Neural progenitor cell (in vitro differentiated cells): ENCODE measurements at regions not wholly inside any gene's neighbourhood (a gene's known extent, or its start where the extent isn't known, plus 50 kb on each side); places are given as distances from the start of the nearest gene placed in this dataset.

ENCODE experiments used
- DNase-seq: peaks from one replicate; pipeline ENCODE4 v3.0.0-alpha.2; 2016; ENCODE audit warnings: low spot score
- H2AFZ ChIP-seq: fragments of 200-600 bp; sonication (generic); replicated peaks from 2 replicates; pipeline ENCODE4 v1.6.1; 2016; ENCODE audit warnings: antibody characterized with exemption
- H3F3A ChIP-seq: fragments of 200-600 bp; sonication (generic); 2 replicates; pipeline ENCODE4 v1.6.1; 2016; ENCODE audit warnings: antibody characterized with exemption, low read depth
- H3K27ac ChIP-seq: fragments of 200-600 bp; sonication (generic); 2 replicates; pipeline ENCODE4 v1.5.1; 2016; ENCODE audit warnings: mild to moderate bottlenecking
- H3K27me3 ChIP-seq: fragments of 200-600 bp; sonication (generic); 2 replicates; pipeline ENCODE4 v1.6.1; 2016; ENCODE audit warnings: mild to moderate bottlenecking, moderate library complexity
- H3K36me3 ChIP-seq: fragments of 200-600 bp; sonication (generic); 2 replicates; pipeline ENCODE4 v1.5.1; 2016
- H3K4me1 ChIP-seq: fragments of 200-600 bp; sonication (generic); 2 replicates; pipeline ENCODE4 v1.6.1; 2016; ENCODE audit warnings: mixed run types
- H3K4me2 ChIP-seq: fragments of 200-600 bp; sonication (generic); 2 replicates; pipeline ENCODE4 v1.6.1; 2016
- H3K4me3 ChIP-seq: fragments of 200-600 bp; sonication (generic); 2 replicates; pipeline ENCODE4 v1.5.1; 2016
- H3K79me2 ChIP-seq: fragments of 200-600 bp; sonication (generic); 2 replicates; pipeline ENCODE4 v1.6.1; 2016; ENCODE audit warnings: low read depth
- H3K9ac ChIP-seq: fragments of 200-600 bp; sonication (generic); 2 replicates; pipeline ENCODE4 v1.6.1; 2016
- H3K9me3 ChIP-seq: fragments of 200-600 bp; sonication (generic); 2 replicates; pipeline ENCODE4 v1.5.1; 2016; ENCODE audit warnings: low read depth
- H4K20me1 ChIP-seq: fragments of 200-600 bp; sonication (generic); 2 replicates; pipeline ENCODE4 v1.6.1; 2016; ENCODE audit warnings: low read depth
- H3K27ac Mint-ChIP-seq: 3 replicates; pipeline ENCODE4 v1.8.0; 2021; ENCODE audit warnings: mixed read lengths
- H3K27me3 Mint-ChIP-seq: 2 replicates; pipeline ENCODE4 v1.8.0; 2022; ENCODE audit warnings: low read depth, mild to moderate bottlenecking, inconsistent platforms, moderate library complexity, mixed read lengths; ENCODE audit not compliant: insufficient read depth
- H3K36me3 Mint-ChIP-seq: 3 replicates; pipeline ENCODE4 v1.8.0; 2021; ENCODE audit warnings: mixed read lengths
- H3K4me1 Mint-ChIP-seq: 3 replicates; pipeline ENCODE4 v1.8.0; 2021; ENCODE audit warnings: mixed read lengths
- H3K4me3 Mint-ChIP-seq: 3 replicates; pipeline ENCODE4 v1.8.0; 2021; ENCODE audit warnings: mild to moderate bottlenecking, moderate library complexity, mixed read lengths
- H3K9me3 Mint-ChIP-seq: 3 replicates; pipeline ENCODE4 v1.8.0; 2020; ENCODE audit warnings: mixed read lengths
- EZH2 ChIP-seq: fragments of 200-600 bp; sonication (generic); IDR thresholded peaks from 2 replicates; pipeline ENCODE4 v1.6.1; 2017; ENCODE audit warnings: antibody characterized with exemption, mild to moderate bottlenecking, moderate library complexity
- EZH2phosphoT487 ChIP-seq: fragments of 200-600 bp; sonication (generic); IDR thresholded peaks from 2 replicates; pipeline ENCODE4 v1.6.1; 2017; ENCODE audit warnings: antibody characterized with exemption
- TF ChIP-seq, protein P1 (sequence below): fragments of 200-600 bp; sonication (generic); IDR thresholded peaks from 2 replicates; pipeline ENCODE4 v1.5.1; 2017; ENCODE audit warnings: antibody characterized with exemption, mild to moderate bottlenecking

DNA sequence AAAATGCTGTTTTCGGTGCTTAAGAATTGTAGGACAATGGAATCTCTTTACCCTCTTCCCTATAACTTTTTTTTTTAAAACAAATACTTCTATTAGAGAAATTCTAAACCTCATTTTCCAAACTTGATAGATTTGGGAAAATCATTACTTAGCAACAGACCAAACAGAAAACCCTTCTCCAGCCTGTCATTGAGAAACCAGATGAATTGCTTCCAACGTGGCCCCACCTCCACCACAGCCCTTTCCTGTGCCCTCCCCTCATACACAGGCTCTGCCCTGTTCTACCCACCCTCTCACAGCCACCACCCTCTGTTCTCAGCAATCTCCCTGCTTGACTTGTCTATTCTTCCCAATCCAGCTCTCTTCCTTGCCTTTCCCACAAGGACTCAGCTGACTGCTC is 221.2 kb downstream of the DMRT2 start:
- Histone ChIP-seq H3K27ac (no peak overlapping the region), H3K36me3 (no peaks in the 10 kb centered on the region), H3K79me2 (no peaks in the 10 kb centered on the region), H3K4me1 (no peaks in the 10 kb centered on the region), H3K9me3 (peaks cover 11% of the 10 kb centered on the region), H3F3A (no peaks in the 10 kb centered on the region), H2AFZ (no peak overlapping the region), H3K4me3 (no peak overlapping the region), H3K27me3 (no peaks in the 10 kb centered on the region), H4K20me1 (no peaks in the 10 kb centered on the region), H3K9ac (no peak overlapping the region), H3K4me2 (no peak overlapping the region)
- no peak for DNase-seq
- H3K4me3 Mint-ChIP-seq, result no peak overlapping the region
- H3K36me3 Mint-ChIP-seq, result no peaks in the 10 kb centered on the region
- TF ChIP-seq, protein P1, sequence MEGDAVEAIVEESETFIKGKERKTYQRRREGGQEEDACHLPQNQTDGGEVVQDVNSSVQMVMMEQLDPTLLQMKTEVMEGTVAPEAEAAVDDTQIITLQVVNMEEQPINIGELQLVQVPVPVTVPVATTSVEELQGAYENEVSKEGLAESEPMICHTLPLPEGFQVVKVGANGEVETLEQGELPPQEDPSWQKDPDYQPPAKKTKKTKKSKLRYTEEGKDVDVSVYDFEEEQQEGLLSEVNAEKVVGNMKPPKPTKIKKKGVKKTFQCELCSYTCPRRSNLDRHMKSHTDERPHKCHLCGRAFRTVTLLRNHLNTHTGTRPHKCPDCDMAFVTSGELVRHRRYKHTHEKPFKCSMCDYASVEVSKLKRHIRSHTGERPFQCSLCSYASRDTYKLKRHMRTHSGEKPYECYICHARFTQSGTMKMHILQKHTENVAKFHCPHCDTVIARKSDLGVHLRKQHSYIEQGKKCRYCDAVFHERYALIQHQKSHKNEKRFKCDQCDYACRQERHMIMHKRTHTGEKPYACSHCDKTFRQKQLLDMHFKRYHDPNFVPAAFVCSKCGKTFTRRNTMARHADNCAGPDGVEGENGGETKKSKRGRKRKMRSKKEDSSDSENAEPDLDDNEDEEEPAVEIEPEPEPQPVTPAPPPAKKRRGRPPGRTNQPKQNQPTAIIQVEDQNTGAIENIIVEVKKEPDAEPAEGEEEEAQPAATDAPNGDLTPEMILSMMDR, result no peak
- TF ChIP-seq EZH2 (no peak), EZH2phosphoT487 (no peak)
- no peak overlapping the region for H3K27ac Mint-ChIP-seq
- H3K9me3 Mint-ChIP-seq, result no peaks in the 10 kb centered on the region
- H3K4me1 Mint-ChIP-seq, result peaks cover 12% of the 10 kb centered on the region
- H3K27me3 Mint-ChIP-seq, result peaks cover 4% of the 10 kb centered on the region

DNA sequence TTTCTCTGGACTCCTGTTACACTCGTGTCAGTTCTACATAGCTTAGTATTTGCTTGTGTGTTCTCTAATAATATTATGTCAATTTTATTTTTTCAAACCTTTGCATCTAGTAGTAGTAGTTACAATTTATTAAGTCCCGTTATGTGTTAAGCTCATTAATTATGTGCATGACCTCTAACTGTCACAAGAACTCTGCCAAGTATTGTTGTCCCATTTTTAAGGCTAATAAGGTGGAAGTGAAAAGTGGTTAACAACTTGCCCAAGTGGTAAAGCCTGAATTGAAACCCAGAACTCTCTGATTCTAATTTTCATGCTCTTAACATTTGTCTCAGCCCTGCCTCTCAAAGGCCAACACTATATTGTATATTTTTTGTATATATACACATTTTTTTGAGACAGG is 221.6 kb downstream of the DMRT2 start:
- DNase-seq, result no peak
- Histone ChIP-seq H3K4me3 (no peak overlapping the region), H3K9ac (no peak overlapping the region), H2AFZ (no peak overlapping the region), H3K4me1 (no peaks in the 10 kb centered on the region), H3K79me2 (no peaks in the 10 kb centered on the region), H4K20me1 (no peaks in the 10 kb centered on the region), H3K4me2 (no peak overlapping the region), H3K36me3 (no peaks in the 10 kb centered on the region), H3K9me3 (peaks cover 10% of the 10 kb centered on the region), H3K27ac (no peak overlapping the region), H3F3A (no peaks in the 10 kb centered on the region), H3K27me3 (no peaks in the 10 kb centered on the region)
- TF ChIP-seq EZH2 (no peak), EZH2phosphoT487 (no peak)
- TF ChIP-seq, protein P1, result no peak
- no peaks in the 10 kb centered on the region for H3K27me3 Mint-ChIP-seq
- H3K36me3 Mint-ChIP-seq, result no peaks in the 10 kb centered on the region
- no peak overlapping the region for H3K4me3 Mint-ChIP-seq
- H3K27ac Mint-ChIP-seq, result no peak overlapping the region
- H3K9me3 Mint-ChIP-seq, result no peaks in the 10 kb centered on the region
- H3K4me1 Mint-ChIP-seq, result peaks cover 12% of the 10 kb centered on the region

DNA sequence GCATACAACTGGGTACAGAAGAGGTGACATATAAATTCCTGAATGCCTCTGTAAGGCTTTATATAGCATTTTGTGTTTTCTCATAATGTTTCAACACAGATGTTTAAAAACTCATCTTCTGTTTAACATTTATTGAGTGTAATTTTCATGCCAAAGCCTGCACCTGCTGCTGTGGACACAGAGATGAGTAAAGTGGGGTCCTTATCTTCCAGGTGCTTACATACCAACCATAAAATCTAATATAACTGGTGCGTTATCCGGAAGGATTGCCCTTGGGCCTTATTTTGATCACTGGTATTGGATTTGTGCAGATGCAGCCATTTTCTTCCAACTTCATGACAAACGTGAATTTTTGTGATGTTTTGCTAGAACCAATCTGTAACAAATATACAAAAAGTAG is 222.3 kb downstream of the DMRT2 start:
- Mint-ChIP-seq H3K27me3 (no peaks in the 10 kb centered on the region), H3K4me1 (peaks cover 12% of the 10 kb centered on the region), H3K27ac (no peak overlapping the region), H3K36me3 (no peaks in the 10 kb centered on the region), H3K4me3 (no peak overlapping the region), H3K9me3 (no peaks in the 10 kb centered on the region)
- no peaks in the 10 kb centered on the region for H3K27me3 ChIP-seq
- H2AFZ ChIP-seq, result no peak overlapping the region
- H3K9me3 ChIP-seq, result peaks cover 10% of the 10 kb centered on the region
- H3K36me3 ChIP-seq, result no peaks in the 10 kb centered on the region
- no peak for DNase-seq
- TF ChIP-seq EZH2phosphoT487, result no peak
- TF ChIP-seq EZH2, result no peak
- TF ChIP-seq, protein P1, result no peak
- no peak overlapping the region for H3K9ac ChIP-seq
- H3K27ac ChIP-seq, result no peak overlapping the region
- H4K20me1 ChIP-seq, result no peaks in the 10 kb centered on the region
- no peaks in the 10 kb centered on the region for H3K79me2 ChIP-seq
- H3K4me1 ChIP-seq, result no peaks in the 10 kb centered on the region
- no peak overlapping the region for H3K4me3 ChIP-seq
- no peaks in the 10 kb centered on the region for H3F3A ChIP-seq
- no peak overlapping the region for H3K4me2 ChIP-seq
